Ectodermal cell (in vitro differentiated cells): ENCODE measurements at regions not wholly inside any gene's neighbourhood (a gene's known extent, or its start where the extent isn't known, plus 50 kb on each side); places are given as distances from the start of the nearest gene placed in this dataset.

Source experiments
- H3K27ac ChIP-seq: 2 replicates; pipeline ENCODE4 v1.7.0; 2013; ENCODE audit warnings: mild to moderate bottlenecking, low read depth, low read length; ENCODE audit not compliant: insufficient read depth, poor library complexity, severe bottlenecking
- H3K27me3 ChIP-seq: 2 replicates; pipeline ENCODE4 v1.7.0; 2013; ENCODE audit warnings: mild to moderate bottlenecking, low read length; ENCODE audit not compliant: insufficient read depth, control insufficient read depth, poor library complexity, severe bottlenecking
- H3K36me3 ChIP-seq: one replicate; pipeline ENCODE4 v1.7.0; 2013; ENCODE audit warnings: low read length; ENCODE audit not compliant: control insufficient read depth, insufficient read depth
- H3K4me1 ChIP-seq: one replicate; pipeline ENCODE4 v1.7.0; 2013; ENCODE audit warnings: low read length; ENCODE audit not compliant: control insufficient read depth, insufficient read depth
- H3K4me3 ChIP-seq: 2 replicates; pipeline ENCODE4 v1.7.0; 2013; ENCODE audit warnings: low read depth, low read length, control low read depth; ENCODE audit not compliant: insufficient read depth
- H3K9me3 ChIP-seq: 2 replicates; pipeline ENCODE4 v1.7.0; 2013; ENCODE audit warnings: mild to moderate bottlenecking, low read length, moderate library complexity; ENCODE audit not compliant: control insufficient read depth
- WGBS, 2 experiments: methylation state at CpG; one replicate each; pipeline ENCODE4 v1.1.7; 2013; ENCODE audit warnings: missing lambda C conversion rate in 2 of 2; 5-methylcytosine and 5-hydroxymethylcytosine counted together

DNA sequence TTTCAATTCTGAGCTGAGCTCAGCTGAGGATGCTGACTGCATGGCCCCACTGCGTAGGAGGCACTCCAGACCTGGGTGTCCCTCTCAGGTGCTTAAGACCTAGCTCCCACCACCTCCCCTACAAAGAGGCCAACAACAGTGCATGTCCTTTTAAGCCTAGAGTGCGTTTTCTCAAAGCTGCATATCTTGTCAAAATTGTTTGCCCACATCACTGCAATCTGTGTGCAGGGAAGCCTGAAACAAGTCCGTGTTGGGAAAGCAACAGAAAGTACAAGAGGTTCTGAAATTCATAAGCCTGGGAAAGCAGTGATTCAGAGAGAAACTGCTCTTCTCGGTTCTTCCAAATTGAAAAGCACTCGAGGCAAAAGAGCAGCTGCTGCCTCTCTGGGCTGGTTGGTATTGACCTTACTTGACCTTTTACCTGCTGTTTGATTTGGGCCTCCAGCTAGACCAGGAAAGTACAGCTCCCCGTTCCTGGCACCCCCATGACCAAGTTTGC is 238.4 kb downstream of the NR2F1-AS1 start:
- Histone ChIP-seq H3K27ac (no peak overlapping the region), H3K27me3 (no peaks in the 10 kb centered on the region), H3K36me3 (no peaks in the 10 kb centered on the region), H3K4me1 (no peaks in the 10 kb centered on the region), H3K9me3 (no peaks in the 10 kb centered on the region), H3K4me3 (no peak overlapping the region)
- WGBS, 2 experiments: 79 to 81% methylated on average over 6 of the region's 6 CpGs

DNA sequence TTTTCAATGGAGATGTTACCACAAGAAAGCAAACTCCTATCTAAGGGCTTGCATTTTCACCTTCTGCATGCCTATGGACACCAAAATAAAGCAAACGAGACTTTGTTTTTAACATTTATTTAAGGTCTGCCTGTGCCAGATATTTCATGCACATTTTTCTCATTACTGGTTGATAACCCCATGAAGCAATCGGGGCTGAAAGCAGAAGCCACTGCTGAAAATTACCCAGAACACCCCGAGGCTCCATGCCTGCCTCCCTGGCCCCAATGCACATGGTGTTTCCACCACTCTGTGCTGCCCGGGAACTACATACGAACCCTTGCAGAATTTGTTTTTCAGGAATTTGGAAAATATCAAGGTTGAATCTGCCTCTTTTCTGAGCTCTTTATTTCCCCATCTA is 240.1 kb downstream of the NR2F1-AS1 start:
- WGBS, 2 experiments: 91 to 93% methylated on average over 5 of the region's 5 CpGs

DNA sequence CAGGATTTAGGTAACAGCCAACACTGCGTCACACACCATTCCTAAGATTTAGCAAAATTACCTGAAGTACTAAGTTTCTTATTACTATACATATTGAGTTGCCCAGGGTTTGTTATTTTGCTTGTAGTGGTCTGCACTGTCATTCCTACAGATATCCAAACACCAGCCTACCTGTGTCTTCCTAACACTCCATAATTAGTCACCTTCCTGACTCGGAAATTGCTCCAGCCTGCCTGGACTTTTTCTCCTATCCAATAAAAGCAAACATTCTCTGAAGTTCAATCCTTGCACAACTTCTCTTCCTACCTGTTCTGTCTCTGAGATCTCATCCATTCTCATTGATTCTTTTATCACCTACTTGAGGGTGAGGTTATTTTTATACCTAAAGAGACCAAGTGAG is 243.9 kb downstream of the NR2F1-AS1 start:
- H3K27ac ChIP-seq: no peak overlapping the region
- H3K4me1 ChIP-seq: no peaks in the 10 kb centered on the region
- no peaks in the 10 kb centered on the region for H3K27me3 ChIP-seq
- H3K36me3 ChIP-seq: no peaks in the 10 kb centered on the region
- H3K4me3 ChIP-seq: no peak overlapping the region
- WGBS, 2 experiments: 87 to 90% methylated on average over 1 to 2 of the region's 2 CpGs
- H3K9me3 ChIP-seq: no peaks in the 10 kb centered on the region

More for the DNA sequence above, 240.1 kb downstream of the NR2F1-AS1 start:
- Histone ChIP-seq H3K9me3 (no peaks in the 10 kb centered on the region), H3K4me1 (no peaks in the 10 kb centered on the region), H3K27me3 (no peaks in the 10 kb centered on the region), H3K27ac (no peak overlapping the region), H3K4me3 (no peak overlapping the region), H3K36me3 (no peaks in the 10 kb centered on the region)

DNA sequence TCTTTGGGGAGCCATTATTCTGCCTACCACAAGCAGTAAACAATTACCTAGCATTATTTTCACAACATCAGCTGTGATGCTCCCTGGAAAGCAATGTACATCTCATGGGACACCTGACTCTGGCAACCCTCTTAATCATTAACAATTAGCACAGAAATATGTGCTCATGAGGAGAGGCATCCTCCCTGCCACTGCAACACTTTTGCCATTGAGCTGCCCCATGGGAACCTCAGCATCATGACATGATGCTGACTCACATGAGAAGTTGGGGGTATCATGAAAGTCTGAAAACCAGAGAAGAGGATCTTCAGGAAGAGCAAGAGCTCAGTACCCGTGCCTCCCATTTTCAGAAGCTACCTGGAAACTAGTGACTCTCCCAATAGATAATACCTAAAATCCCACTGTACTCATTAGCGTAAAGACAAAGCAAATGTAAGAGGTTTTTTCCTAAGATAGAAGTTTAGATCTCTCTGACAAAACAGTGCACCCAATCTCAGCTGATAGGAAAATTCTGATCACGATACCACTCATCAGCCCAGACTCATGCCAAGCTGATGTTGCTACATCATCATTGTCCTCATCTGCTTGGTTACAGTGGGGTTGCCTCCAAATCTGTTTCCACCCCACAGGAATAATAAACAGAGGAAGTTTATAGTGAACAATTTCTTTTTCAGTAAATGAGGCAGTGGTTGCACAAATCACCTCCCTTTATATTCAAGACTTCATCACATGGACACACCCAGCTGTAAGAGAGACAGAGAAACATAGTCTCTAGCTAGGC is 244.5 kb downstream of the NR2F1-AS1 start:
- Histone ChIP-seq H3K36me3 (no peaks in the 10 kb centered on the region), H3K9me3 (no peaks in the 10 kb centered on the region), H3K27me3 (no peaks in the 10 kb centered on the region), H3K4me1 (no peaks in the 10 kb centered on the region), H3K4me3 (no peak overlapping the region), H3K27ac (no peak overlapping the region)
- WGBS, 2 experiments: 95 to 97% methylated on average over 3 of the region's 3 CpGs

DNA sequence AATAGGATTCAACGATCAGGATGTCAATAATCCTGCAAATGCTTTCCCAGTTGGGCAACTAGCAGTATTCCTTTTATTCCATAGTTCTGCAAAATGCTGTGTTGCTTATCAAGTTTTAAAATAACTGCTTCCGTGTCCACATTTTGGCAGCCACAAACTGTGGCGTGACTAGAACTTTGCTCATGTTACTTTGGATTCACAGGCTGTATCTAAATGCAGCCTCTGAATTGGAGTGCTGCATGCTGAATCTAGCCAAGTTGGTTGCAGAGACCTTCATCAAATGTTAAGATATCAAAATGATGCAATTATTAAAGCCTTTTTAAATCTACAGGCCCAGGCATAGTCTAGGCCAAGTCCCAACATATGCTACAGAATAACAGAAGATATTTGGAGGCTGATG is 249.2 kb downstream of the NR2F1-AS1 start:
- H3K4me3 ChIP-seq: no peak overlapping the region
- 99 to 100% methylated on average over 3 of the region's 3 CpGs for WGBS, 2 experiments
- H3K9me3 ChIP-seq: no peaks in the 10 kb centered on the region
- H3K27me3 ChIP-seq: no peaks in the 10 kb centered on the region
- no peaks in the 10 kb centered on the region for H3K36me3 ChIP-seq
- no peak overlapping the region for H3K27ac ChIP-seq
- H3K4me1 ChIP-seq: no peaks in the 10 kb centered on the region

DNA sequence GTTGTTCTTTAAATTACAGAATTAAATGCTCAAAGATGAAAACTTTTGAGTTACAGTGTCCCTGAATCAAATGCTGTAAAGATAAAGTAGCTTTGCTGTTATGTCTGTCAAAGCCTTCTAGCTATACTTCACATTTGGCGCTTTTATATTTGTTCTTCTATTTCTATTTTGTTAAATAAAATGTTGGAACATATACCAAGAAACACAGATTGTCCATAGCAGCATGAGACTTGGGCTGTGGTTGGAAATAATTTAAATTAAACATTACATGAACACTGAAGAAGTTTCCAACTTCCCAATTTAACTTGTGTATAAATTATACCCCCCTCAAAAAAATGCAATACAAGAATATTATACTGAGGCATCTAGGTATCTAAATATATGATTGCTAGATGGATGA is 249.8 kb downstream of the NR2F1-AS1 start:
- Histone ChIP-seq H3K4me1 (no peaks in the 10 kb centered on the region), H3K27ac (no peak overlapping the region), H3K36me3 (no peaks in the 10 kb centered on the region), H3K27me3 (no peaks in the 10 kb centered on the region), H3K9me3 (no peaks in the 10 kb centered on the region), H3K4me3 (no peak overlapping the region)
- no CpG with 5 or more reads among the region's 1 CpG for WGBS, 2 experiments

DNA sequence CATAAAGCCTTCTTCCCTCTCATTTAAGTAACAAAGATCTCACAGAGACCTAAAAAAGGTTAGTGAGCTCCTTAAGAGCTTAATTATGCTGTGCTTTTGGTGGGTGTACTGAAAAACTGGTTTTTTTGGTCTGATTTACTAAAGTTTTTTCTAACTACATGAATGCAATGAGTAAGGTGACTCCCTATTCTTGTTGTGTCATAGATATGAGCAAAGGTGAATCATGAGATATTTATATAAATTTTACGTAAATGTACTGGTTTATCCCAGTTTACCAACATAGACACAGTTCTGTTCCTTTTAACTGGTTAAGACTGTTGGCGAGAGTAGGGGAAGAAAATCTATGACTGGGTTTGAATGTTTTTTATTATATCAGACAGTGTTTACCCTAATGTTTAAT is 250.5 kb downstream of the NR2F1-AS1 start:
- WGBS, 2 experiments: 0 to 58% methylated on average over 1 to 2 of the region's 2 CpGs
- Histone ChIP-seq H3K36me3 (no peaks in the 10 kb centered on the region), H3K4me3 (no peak overlapping the region)

DNA sequence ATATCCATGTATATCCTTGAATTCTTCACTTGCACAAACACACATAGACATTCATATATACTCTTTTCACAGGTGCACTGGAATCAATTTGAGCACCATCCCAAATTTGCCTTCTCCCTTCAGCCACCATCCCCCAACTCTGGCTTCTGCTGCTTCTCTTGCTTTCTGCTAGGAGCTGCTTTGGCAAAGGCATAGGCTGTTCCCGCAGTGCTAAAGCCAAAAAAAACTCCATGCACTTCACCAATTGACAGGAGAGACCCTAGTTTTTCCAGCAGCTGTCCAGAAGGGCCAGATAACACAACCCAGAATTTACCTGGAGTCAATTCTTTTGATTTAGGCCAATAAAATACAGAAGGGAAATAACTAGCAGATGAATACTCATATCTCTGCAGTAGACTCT is 251.3 kb downstream of the NR2F1-AS1 start:
- H3K27ac ChIP-seq: no peak overlapping the region
- no peaks in the 10 kb centered on the region for H3K36me3 ChIP-seq
- 85 to 92% methylated on average over 1 of the region's 1 CpG for WGBS, 2 experiments
- no peaks in the 10 kb centered on the region for H3K9me3 ChIP-seq
- H3K27me3 ChIP-seq: no peaks in the 10 kb centered on the region
- no peak overlapping the region for H3K4me3 ChIP-seq
- no peaks in the 10 kb centered on the region for H3K4me1 ChIP-seq

More for the DNA sequence above, 250.5 kb downstream of the NR2F1-AS1 start:
- no peak overlapping the region for H3K27ac ChIP-seq
- no peaks in the 10 kb centered on the region for H3K4me1 ChIP-seq
- no peaks in the 10 kb centered on the region for H3K27me3 ChIP-seq
- H3K9me3 ChIP-seq: no peaks in the 10 kb centered on the region

DNA sequence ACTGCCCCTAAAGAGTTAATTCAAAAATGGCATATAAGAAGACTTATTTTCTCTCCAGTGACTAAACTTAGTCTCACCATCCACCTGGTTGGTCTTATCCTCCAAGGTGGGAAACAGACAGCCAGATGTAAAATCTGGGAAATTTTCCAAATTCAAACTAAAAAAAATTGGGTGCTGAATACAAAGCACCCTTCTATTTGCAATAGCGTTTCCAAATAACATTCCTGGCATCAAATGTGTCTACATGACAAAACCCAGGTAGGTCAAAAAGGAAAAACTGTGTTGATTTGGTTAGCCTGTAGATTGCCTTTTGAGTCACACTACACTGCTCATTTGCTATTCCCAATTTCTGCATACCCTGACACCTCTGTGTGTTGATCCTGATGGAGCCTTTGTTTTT is 252.2 kb downstream of the NR2F1-AS1 start:
- no peaks in the 10 kb centered on the region for H3K36me3 ChIP-seq
- H3K27me3 ChIP-seq: no peaks in the 10 kb centered on the region
- no peaks in the 10 kb centered on the region for H3K9me3 ChIP-seq
- H3K27ac ChIP-seq: no peak overlapping the region
- no peaks in the 10 kb centered on the region for H3K4me1 ChIP-seq
- H3K4me3 ChIP-seq: no peak overlapping the region
- 88 to 94% methylated on average over 1 of the region's 1 CpG for WGBS, 2 experiments

DNA sequence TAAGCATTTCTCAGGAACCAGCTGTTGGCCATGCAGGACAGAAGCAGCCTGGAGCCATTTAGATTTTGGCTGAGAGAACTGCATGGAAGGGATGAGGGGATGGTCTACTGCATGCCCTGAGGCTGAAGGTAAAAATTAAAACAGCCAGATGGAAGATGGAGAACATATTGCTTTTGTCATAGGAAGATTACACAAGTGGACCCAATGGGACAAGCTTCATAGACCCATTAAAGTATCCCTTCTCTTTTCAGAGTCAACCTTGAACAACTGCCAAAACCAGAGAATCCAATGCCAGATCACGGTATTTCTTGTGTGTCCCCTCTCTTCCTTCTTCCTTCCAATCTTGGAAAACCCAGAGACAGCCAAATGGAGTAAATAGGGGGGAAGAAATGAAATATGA is 253.4 kb downstream of the NR2F1-AS1 start:
- no peak overlapping the region for H3K4me3 ChIP-seq
- H3K27me3 ChIP-seq: no peaks in the 10 kb centered on the region
- 90 to 100% methylated on average over 1 of the region's 1 CpG for WGBS, 2 experiments
- H3K9me3 ChIP-seq: no peaks in the 10 kb centered on the region
- peaks cover 5% of the 10 kb centered on the region for H3K4me1 ChIP-seq
- H3K36me3 ChIP-seq: no peaks in the 10 kb centered on the region
- H3K27ac ChIP-seq: no peak overlapping the region
